ENCODE measurements at regions not wholly inside any gene's neighbourhood (a gene's known extent, or its start where the extent isn't known, plus 50 kb on each side); places are given as distances from the start of the nearest gene placed in this dataset.

DNA sequence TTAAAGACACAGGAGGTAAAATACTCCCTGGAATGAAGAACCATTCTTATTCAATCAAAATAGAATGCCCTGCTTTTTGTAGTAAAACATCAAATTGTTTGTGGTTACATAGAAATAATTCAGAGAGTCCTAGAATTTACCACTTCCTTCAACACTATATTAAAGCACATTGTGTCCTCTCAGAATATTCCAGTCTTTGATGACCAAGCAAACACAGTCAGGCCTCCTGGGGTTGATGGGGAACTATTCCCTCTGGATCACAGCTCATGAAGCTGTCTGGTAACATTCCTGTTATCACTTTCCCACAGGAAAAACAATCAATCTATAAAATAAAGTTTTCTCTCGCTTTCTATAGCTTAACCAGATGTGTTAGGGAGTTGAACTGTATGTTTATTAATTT lies 389.3 kb downstream of the KCNA4 start:
- H3K4me3 Mint-ChIP-seq, result no peak overlapping the region
- H2AFZ ChIP-seq (ENCODE audit: insufficient read depth, low read depth, low read length, poor library complexity, severe bottlenecking), result no peak overlapping the region
- TF ChIP-seq, protein P1, sequence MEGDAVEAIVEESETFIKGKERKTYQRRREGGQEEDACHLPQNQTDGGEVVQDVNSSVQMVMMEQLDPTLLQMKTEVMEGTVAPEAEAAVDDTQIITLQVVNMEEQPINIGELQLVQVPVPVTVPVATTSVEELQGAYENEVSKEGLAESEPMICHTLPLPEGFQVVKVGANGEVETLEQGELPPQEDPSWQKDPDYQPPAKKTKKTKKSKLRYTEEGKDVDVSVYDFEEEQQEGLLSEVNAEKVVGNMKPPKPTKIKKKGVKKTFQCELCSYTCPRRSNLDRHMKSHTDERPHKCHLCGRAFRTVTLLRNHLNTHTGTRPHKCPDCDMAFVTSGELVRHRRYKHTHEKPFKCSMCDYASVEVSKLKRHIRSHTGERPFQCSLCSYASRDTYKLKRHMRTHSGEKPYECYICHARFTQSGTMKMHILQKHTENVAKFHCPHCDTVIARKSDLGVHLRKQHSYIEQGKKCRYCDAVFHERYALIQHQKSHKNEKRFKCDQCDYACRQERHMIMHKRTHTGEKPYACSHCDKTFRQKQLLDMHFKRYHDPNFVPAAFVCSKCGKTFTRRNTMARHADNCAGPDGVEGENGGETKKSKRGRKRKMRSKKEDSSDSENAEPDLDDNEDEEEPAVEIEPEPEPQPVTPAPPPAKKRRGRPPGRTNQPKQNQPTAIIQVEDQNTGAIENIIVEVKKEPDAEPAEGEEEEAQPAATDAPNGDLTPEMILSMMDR (IDR thresholded peaks at IDR 0.05), result no peak
- TF ChIP-seq EZH2 (IDR thresholded peaks at IDR 0.05; ENCODE audit: borderline replicate concordance, insufficient read depth, low read depth, low read length, poor library complexity, severe bottlenecking), result no peak
- H3K4me1 ChIP-seq (ENCODE audit: control insufficient read depth in 2 of 2, insufficient read depth in 2 of 2, low read length in 2 of 2), result no peaks in the 10 kb centered on the region
- H3K4me1 Mint-ChIP-seq, result no peaks in the 10 kb centered on the region
- no peaks in the 10 kb centered on the region for H3K9me3 ChIP-seq (ENCODE audit: control extremely low read depth in 1 of 3, control insufficient read depth in 2 of 3, insufficient read depth in 1 of 3, low read length in 2 of 3)
- no peak overlapping the region for H3K27ac ChIP-seq (ENCODE audit: low read length in 2 of 2)
- POLR2A ChIA-PET, result no interaction called here
- H3K9ac ChIP-seq (ENCODE audit: low read length), result no peak overlapping the region
- no peak overlapping the region for H3K4me2 ChIP-seq (replicated peaks; ENCODE audit: low read depth, low read length, poor library complexity, severe bottlenecking)
- no peak for ATAC-seq (ENCODE audit: low read depth)
- H3K27ac Mint-ChIP-seq, result no peak overlapping the region
- no peaks in the 10 kb centered on the region for H3K27me3 Mint-ChIP-seq
- H3K4me3 ChIP-seq (ENCODE audit: control extremely low read depth in 1 of 5, extremely low read depth in 1 of 5, insufficient read depth in 1 of 5, low read depth in 2 of 5, low read length in 4 of 5), result no peak overlapping the region
- no CpG with 5 or more reads among the region's 1 CpG for WGBS (ENCODE audit: insufficient coverage)
- CTCF ChIA-PET, result no interaction called here
- H4K20me1 ChIP-seq (ENCODE audit: control insufficient read depth, insufficient read depth, low read length, poor library complexity, severe bottlenecking), result no peaks in the 10 kb centered on the region
- H3K36me3 ChIP-seq (replicated peaks in 1 of 2; ENCODE audit: control extremely low read depth in 1 of 2, control insufficient read depth in 1 of 2, extremely low read depth in 1 of 2, insufficient read depth in 2 of 2, low read length in 1 of 2), result no peaks in the 10 kb centered on the region
- H3K9me3 Mint-ChIP-seq (ENCODE audit: insufficient read depth), result peaks cover 6% of the 10 kb centered on the region
- no peaks in the 10 kb centered on the region for H3K79me2 ChIP-seq (ENCODE audit: control insufficient read depth, insufficient read depth, low read length)
- intact Hi-C loops (cut with micrococcal nuclease), result no loop called here
- no peaks in the 10 kb centered on the region for H3K27me3 ChIP-seq (replicated peaks in 1 of 4; ENCODE audit: control extremely low read depth in 1 of 4, control insufficient read depth in 3 of 4, insufficient read depth in 4 of 4, low read length in 3 of 4)
- no peak for DNase-seq

DNA sequence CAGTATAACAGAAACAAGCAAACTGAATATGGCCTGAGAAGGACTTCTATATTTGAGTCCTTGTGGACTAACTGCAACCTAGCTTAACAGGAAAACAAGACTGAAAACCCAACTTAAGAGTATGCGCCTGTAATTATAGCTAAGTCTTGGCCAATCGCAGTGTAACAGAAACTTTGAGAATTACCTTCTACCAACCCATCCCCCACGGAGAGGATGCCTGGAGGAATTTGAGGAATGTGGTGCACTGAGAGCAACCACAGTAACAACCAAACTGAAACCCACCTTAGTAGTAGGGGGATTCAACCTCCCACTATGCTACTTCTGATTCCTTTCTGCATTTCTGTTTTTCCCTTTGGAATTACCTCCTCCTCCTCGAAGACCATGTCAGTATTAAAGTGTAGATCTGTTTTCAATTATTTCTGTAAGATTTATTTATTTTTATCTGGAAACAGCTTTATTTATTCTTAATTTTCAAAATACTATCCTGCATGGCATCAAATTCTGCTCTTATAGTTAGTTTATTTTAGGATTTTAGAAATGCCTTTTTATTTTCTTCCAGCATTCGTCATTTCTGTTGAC lies 393.6 kb downstream of the KCNA4 start:
- no peak overlapping the region for H3K27ac Mint-ChIP-seq
- H3K27me3 Mint-ChIP-seq, result no peaks in the 10 kb centered on the region
- no peaks in the 10 kb centered on the region for H3K9me3 Mint-ChIP-seq (ENCODE audit: insufficient read depth)
- H3K4me3 Mint-ChIP-seq, result no peak overlapping the region
- TF ChIP-seq EZH2 (IDR thresholded peaks at IDR 0.05; ENCODE audit: borderline replicate concordance, insufficient read depth, low read depth, low read length, poor library complexity, severe bottlenecking), result no peak
- POLR2A ChIA-PET, result no interaction called here
- H3K4me1 Mint-ChIP-seq, result no peaks in the 10 kb centered on the region
- DNase-seq (no peak), ATAC-seq (ENCODE audit: low read depth) (no peak)
- H3K27me3 ChIP-seq (replicated peaks in 1 of 4; ENCODE audit: control extremely low read depth in 1 of 4, control insufficient read depth in 3 of 4, insufficient read depth in 4 of 4, low read length in 3 of 4), result no peaks in the 10 kb centered on the region
- H3K9me3 ChIP-seq (ENCODE audit: control extremely low read depth in 1 of 3, control insufficient read depth in 2 of 3, insufficient read depth in 1 of 3, low read length in 2 of 3), result no peaks in the 10 kb centered on the region
- H3K4me2 ChIP-seq (replicated peaks; ENCODE audit: low read depth, low read length, poor library complexity, severe bottlenecking), result no peak overlapping the region
- no peak overlapping the region for H3K4me3 ChIP-seq (ENCODE audit: control extremely low read depth in 1 of 5, extremely low read depth in 1 of 5, insufficient read depth in 1 of 5, low read depth in 2 of 5, low read length in 4 of 5)
- no peak overlapping the region for H3K9ac ChIP-seq (ENCODE audit: low read length)
- intact Hi-C loops (cut with micrococcal nuclease), result no loop called here
- no CpG with 5 or more reads among the region's 5 CpGs for WGBS (ENCODE audit: insufficient coverage)
- H3K36me3 ChIP-seq (replicated peaks in 1 of 2; ENCODE audit: control extremely low read depth in 1 of 2, control insufficient read depth in 1 of 2, extremely low read depth in 1 of 2, insufficient read depth in 2 of 2, low read length in 1 of 2), result no peaks in the 10 kb centered on the region
- no peaks in the 10 kb centered on the region for H3K79me2 ChIP-seq (ENCODE audit: control insufficient read depth, insufficient read depth, low read length)
- H3K27ac ChIP-seq (ENCODE audit: low read length in 2 of 2), result no peak overlapping the region
- CTCF ChIA-PET, result no interaction called here
- no peaks in the 10 kb centered on the region for H4K20me1 ChIP-seq (ENCODE audit: control insufficient read depth, insufficient read depth, low read length, poor library complexity, severe bottlenecking)
- H3K4me1 ChIP-seq (ENCODE audit: control insufficient read depth in 2 of 2, insufficient read depth in 2 of 2, low read length in 2 of 2), result no peaks in the 10 kb centered on the region
- no peak overlapping the region for H2AFZ ChIP-seq (ENCODE audit: insufficient read depth, low read depth, low read length, poor library complexity, severe bottlenecking)

All from B cell (primary cell).